Fibroblast of upper back skin (primary cell): ENCODE measurements at regions not wholly inside any gene's neighbourhood (a gene's known extent, or its start where the extent isn't known, plus 50 kb on each side); places are given as distances from the start of the nearest gene placed in this dataset.

ENCODE experiments used
- DNase-seq: peaks from one replicate; pipeline ENCODE4 v3.0.0-alpha.2; 2013

- no peak for DNase-seq
Measured at GRCh38 chr17:5980941-5981340, 89.2 kb upstream of the WSCD1 start.

GRCh38 chr17:5986644-5987043 lies 83.5 kb upstream of the WSCD1 start:
- DNase-seq = no peak

GRCh38 chr17:6000426-6000825 lies 69.8 kb upstream of the WSCD1 start:
- no peak for DNase-seq

DNA sequence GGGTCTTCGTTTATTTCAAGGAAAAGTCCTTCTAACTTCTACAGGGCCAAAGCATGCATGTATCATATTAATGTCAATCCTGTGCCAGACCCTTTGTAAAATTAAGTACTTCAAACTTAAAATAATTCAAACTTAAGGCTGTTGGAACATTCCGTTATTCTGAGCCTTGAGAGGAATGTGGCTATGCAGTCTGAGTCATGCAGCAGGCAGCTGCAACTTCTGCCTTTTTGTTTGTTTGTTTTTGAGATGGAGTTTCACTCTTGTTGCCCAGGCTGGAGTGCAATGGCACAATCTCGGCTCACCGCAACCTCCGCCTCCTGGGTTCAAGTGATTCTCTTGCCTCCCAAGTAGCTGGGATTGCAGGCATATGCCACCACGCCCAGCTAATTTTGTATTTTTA lies 67.0 kb upstream of the WSCD1 start:
- DNase-seq = peak; percentile 17

DNA sequence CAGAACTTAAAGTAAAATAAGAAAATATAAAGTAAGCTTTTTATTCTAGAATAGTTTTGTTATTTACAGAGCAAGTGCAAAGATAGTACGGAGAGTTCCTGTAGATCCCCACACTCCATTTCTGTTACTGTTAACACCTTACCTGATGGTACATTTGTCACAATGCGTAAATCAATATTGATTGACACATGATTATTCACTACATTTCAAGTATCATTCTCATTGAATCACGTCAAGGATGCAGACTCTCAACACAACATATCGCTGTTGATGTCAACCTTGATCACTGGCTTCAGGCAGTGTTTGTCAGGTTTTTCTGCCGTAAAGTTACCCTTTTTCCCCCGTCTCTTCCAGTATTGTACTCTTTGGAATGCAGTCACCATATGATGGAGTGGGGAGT lies 64.2 kb upstream of the WSCD1 start:
- no peak for DNase-seq

DNA sequence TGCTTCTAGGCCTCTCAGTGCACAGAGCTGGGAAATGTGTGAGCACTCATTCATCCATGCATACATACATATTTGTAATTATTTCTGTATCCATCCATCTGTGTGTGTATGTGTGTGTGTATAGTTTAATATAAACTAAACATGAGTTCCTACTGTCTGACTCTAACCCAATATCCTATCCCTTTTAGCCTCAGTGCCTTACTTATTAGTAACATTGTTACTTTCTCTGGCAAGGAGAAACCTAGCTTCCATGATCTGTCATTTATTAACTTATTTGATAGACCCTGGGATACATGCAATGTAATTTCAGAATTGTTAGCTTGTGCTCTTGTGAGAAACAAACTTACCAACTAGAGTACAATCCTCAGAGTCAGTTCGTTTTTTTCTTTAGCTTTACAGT lies 59.0 kb upstream of the WSCD1 start:
- no peak for DNase-seq

- DNase-seq = no peak
Measured at GRCh38 chr17:6018788-6019187, 51.4 kb upstream of the WSCD1 start.

DNA sequence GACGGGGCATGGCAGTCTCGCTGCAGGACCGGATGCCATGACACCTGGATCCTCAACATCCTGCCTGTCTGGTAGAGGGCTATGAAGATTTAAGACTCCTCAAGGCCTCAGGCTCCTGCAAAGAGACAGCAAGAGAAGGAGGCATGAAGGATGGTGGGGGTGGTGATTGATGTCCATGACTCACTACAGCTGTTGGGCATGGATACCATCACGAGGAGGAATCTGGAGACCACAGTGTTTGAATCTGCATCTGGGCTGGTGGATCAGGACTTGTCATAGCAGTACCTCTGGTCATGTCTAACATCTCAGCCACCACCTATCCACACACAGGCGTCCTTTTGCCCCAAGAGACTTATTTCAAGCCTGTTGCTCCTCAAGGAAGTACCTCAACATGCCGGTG lies 50.2 kb upstream of the WSCD1 start:
- no peak for DNase-seq

DNA sequence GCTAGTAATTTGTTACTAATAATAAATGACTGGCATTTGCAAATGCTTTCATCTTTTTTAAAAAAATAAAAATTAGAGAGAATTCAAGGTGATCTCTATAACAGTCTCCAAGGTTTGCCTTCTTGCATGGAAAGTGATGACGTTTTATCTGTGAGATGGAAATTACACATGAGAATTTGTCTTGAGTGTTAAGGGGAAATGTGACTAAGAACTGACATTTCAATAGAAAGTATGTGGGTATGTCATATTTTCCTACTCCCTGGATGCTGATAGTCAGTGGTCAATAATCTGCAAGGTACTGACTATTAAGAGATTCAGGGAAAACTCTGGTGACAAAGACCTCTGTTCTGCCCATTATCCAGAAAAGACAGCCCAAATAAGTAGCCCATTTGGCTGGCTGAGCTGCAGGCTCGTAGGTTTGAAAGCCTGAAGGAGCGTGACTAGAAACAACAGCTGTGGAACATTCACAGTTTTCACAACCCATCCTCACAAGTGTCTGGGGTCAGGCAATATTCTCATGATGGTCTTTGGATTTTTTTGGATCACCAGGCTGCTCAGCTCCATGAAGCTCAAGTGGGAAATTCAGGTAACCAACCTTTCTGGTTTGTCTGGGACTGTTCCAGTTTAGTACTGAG lies 49.7 kb upstream of the WSCD1 start:
- DNase-seq = no peak
